ENCODE measurements at regions not wholly inside any gene's neighbourhood (a gene's known extent, or its start where the extent isn't known, plus 50 kb on each side); places are given as distances from the start of the nearest gene placed in this dataset.

GRCh38 chr2:121144111-121144510 lies 140.9 kb downstream of the TFCP2L1 start:
- no peak for TF ChIP-seq CTCF (IDR thresholded peaks at IDR 0.05; ENCODE audit: unreplicated experiment)
- DNase-seq (ENCODE audit: low spot score, unreplicated experiment), result no peak
- Mint-ChIP-seq H3K4me1 (ENCODE audit: low read depth) (peaks cover 1% of the 10 kb centered on the region), H3K36me3 (ENCODE audit: insufficient read depth) (no peaks in the 10 kb centered on the region), H3K27me3 (peaks cover 12% of the 10 kb centered on the region), H3K4me3 (ENCODE audit: low read depth) (no peak overlapping the region), H3K27ac (no peak overlapping the region), H3K9me3 (ENCODE audit: low read depth) (no peaks in the 10 kb centered on the region)

GRCh38 chr2:121146630-121147029 lies 138.4 kb downstream of the TFCP2L1 start:
- Mint-ChIP-seq H3K9me3 (ENCODE audit: low read depth) (no peaks in the 10 kb centered on the region), H3K36me3 (ENCODE audit: insufficient read depth) (no peaks in the 10 kb centered on the region), H3K4me3 (ENCODE audit: low read depth) (no peak overlapping the region), H3K27me3 (peaks cover 28% of the 10 kb centered on the region), H3K4me1 (ENCODE audit: low read depth) (peaks cover 1% of the 10 kb centered on the region), H3K27ac (no peak overlapping the region)
- no peak for TF ChIP-seq CTCF (IDR thresholded peaks at IDR 0.05; ENCODE audit: unreplicated experiment)
- DNase-seq (ENCODE audit: low spot score, unreplicated experiment), result no peak

GRCh38 chr2:121147766-121148165 lies 137.2 kb downstream of the TFCP2L1 start:
- Mint-ChIP-seq H3K4me1 (ENCODE audit: low read depth) (peaks cover under 1% of the 10 kb centered on the region), H3K27ac (no peak overlapping the region), H3K4me3 (ENCODE audit: low read depth) (no peak overlapping the region), H3K27me3 (peaks cover 30% of the 10 kb centered on the region), H3K9me3 (ENCODE audit: low read depth) (no peaks in the 10 kb centered on the region), H3K36me3 (ENCODE audit: insufficient read depth) (no peaks in the 10 kb centered on the region)
- TF ChIP-seq CTCF (IDR thresholded peaks at IDR 0.05; ENCODE audit: unreplicated experiment), result no peak
- no peak for DNase-seq (ENCODE audit: low spot score, unreplicated experiment)

GRCh38 chr2:121148481-121148880 lies 136.5 kb downstream of the TFCP2L1 start:
- no peaks in the 10 kb centered on the region for H3K9me3 Mint-ChIP-seq (ENCODE audit: low read depth)

GRCh38 chr2:121149384-121149783 lies 135.6 kb downstream of the TFCP2L1 start:
- no peak for DNase-seq (ENCODE audit: low spot score, unreplicated experiment)
- Mint-ChIP-seq H3K36me3 (ENCODE audit: insufficient read depth) (no peaks in the 10 kb centered on the region), H3K4me3 (ENCODE audit: low read depth) (no peak overlapping the region), H3K27me3 (peaks cover 29% of the 10 kb centered on the region), H3K27ac (no peak overlapping the region), H3K4me1 (ENCODE audit: low read depth) (no peaks in the 10 kb centered on the region), H3K9me3 (ENCODE audit: low read depth) (no peaks in the 10 kb centered on the region)
- TF ChIP-seq CTCF (IDR thresholded peaks at IDR 0.05; ENCODE audit: unreplicated experiment), result no peak

More at GRCh38 chr2:121148481-121148880, 136.5 kb downstream of the TFCP2L1 start:
- H3K36me3 Mint-ChIP-seq (ENCODE audit: insufficient read depth), result no peaks in the 10 kb centered on the region
- no peak overlapping the region for H3K4me3 Mint-ChIP-seq (ENCODE audit: low read depth)
- no peak for DNase-seq (ENCODE audit: low spot score, unreplicated experiment)
- no peaks in the 10 kb centered on the region for H3K4me1 Mint-ChIP-seq (ENCODE audit: low read depth)
- no peak overlapping the region for H3K27ac Mint-ChIP-seq
- no peak for TF ChIP-seq CTCF (IDR thresholded peaks at IDR 0.05; ENCODE audit: unreplicated experiment)
- H3K27me3 Mint-ChIP-seq, result peaks cover 28% of the 10 kb centered on the region
